CD14-positive monocyte (primary cell): ENCODE measurements at regions not wholly inside any gene's neighbourhood (a gene's known extent, or its start where the extent isn't known, plus 50 kb on each side); places are given as distances from the start of the nearest gene placed in this dataset.

ENCODE experiments used
- DNase-seq, 3 donors: peaks; one replicate each; pipeline ENCODE4 v3.0.0-alpha.2; 2011 to 2022
- H2AFZ ChIP-seq: 2 replicates; pipeline ENCODE4 v1.6.0; 2012; ENCODE audit warnings: mild to moderate bottlenecking, low read depth, low read length, inconsistent platforms; ENCODE audit not compliant: insufficient read depth, poor library complexity, severe bottlenecking
- H3K27ac ChIP-seq, 2 donors: 1 replicate in 1 of 2; 2 replicates in 1 of 2; pipeline ENCODE4 v1.5.1; 2012 to 2013; ENCODE audit warnings: low read length in 2 of 2, control low read depth in 1 of 2, inconsistent platforms in 1 of 2, low read depth in 1 of 2, mild to moderate bottlenecking in 1 of 2
- H3K27me3 ChIP-seq, 2 donors: one replicate each; pipeline versions ENCODE4 v1.6.0 to v1.6.1; 2011 to 2013; ENCODE audit warnings: low read length in 2 of 2; ENCODE audit not compliant: control insufficient read depth in 2 of 2, insufficient read depth in 2 of 2
- H3K36me3 ChIP-seq, 2 donors: replicated peaks in 1 of 2; 1 replicate in 1 of 2; 2 replicates in 1 of 2; pipeline versions ENCODE4 v1.5.1 to v1.6.1; 2012 to 2013; ENCODE audit warnings: low read length in 2 of 2, control low read depth in 1 of 2, inconsistent platforms in 1 of 2, mild to moderate bottlenecking in 1 of 2; ENCODE audit not compliant: insufficient read depth in 2 of 2, control insufficient read depth in 1 of 2
- H3K4me1 ChIP-seq, 2 donors: 1 replicate in 1 of 2; 2 replicates in 1 of 2; pipeline versions ENCODE4 v1.5.1 to v1.6.1; 2012 to 2013; ENCODE audit warnings: low read length in 2 of 2, control low read depth in 1 of 2, inconsistent platforms in 1 of 2, mild to moderate bottlenecking in 1 of 2, moderate library complexity in 1 of 2; ENCODE audit not compliant: insufficient read depth in 2 of 2, control insufficient read depth in 1 of 2
- H3K4me2 ChIP-seq: replicated peaks from 2 replicates; pipeline ENCODE3; 2012; ENCODE audit warnings: low read length, moderate library complexity, mild to moderate bottlenecking; ENCODE audit not compliant: poor library complexity, severe bottlenecking; ENCODE audit errors: extremely low read depth
- H3K4me3 ChIP-seq, 3 experiments: fragments of 200-600 bp in 1 of 3; sonication (generic) in 1 of 3; replicated peaks in 1 of 3; 1 replicate in 2 of 3; 2 replicates in 1 of 3; pipeline ENCODE4 v1.5.1; 2011 to 2013; ENCODE audit warnings: low read length in 3 of 3, mild to moderate bottlenecking in 3 of 3, control low read depth in 2 of 3, low read depth in 2 of 3, inconsistent platforms in 1 of 3, moderate library complexity in 1 of 3
- H3K79me2 ChIP-seq: 2 replicates; pipeline ENCODE4 v1.6.0; 2012; ENCODE audit warnings: mild to moderate bottlenecking, control low read depth, inconsistent platforms, low read length, moderate library complexity; ENCODE audit not compliant: insufficient read depth
- H3K9ac ChIP-seq: 2 replicates; pipeline ENCODE4 v1.6.0; 2017; ENCODE audit warnings: low read length, mild to moderate bottlenecking; ENCODE audit not compliant: insufficient read depth, poor library complexity, severe bottlenecking
- H3K9me3 ChIP-seq, 2 donors: replicated peaks in 1 of 2; 1 replicate in 1 of 2; 2 replicates in 1 of 2; pipeline versions ENCODE4 v1.5.1 to v1.6.1; 2012 to 2013; ENCODE audit warnings: low read length in 2 of 2, control low read depth in 1 of 2; ENCODE audit not compliant: control insufficient read depth in 1 of 2, insufficient read depth in 1 of 2
- H4K20me1 ChIP-seq: 2 replicates; pipeline ENCODE4 v1.6.0; 2012; ENCODE audit warnings: mild to moderate bottlenecking, low read length, control low read depth, moderate library complexity; ENCODE audit not compliant: insufficient read depth
- H3K27ac Mint-ChIP-seq, 7 donors: one replicate each; pipeline ENCODE4 v1.8.0; 2020; ENCODE audit warnings: mild to moderate bottlenecking in 7 of 7, mixed read lengths in 7 of 7, moderate library complexity in 6 of 7, inconsistent platforms in 2 of 7
- H3K27me3 Mint-ChIP-seq, 3 donors: one replicate each; pipeline ENCODE4 v1.8.0; 2021 to 2022; ENCODE audit warnings: low read depth in 3 of 3, mild to moderate bottlenecking in 3 of 3, mixed read lengths in 3 of 3, moderate library complexity in 3 of 3, inconsistent platforms in 1 of 3
- H3K36me3 Mint-ChIP-seq, 2 donors: one replicate each; pipeline ENCODE4 v1.8.0; 2020; ENCODE audit warnings: mixed read lengths in 2 of 2, inconsistent platforms in 1 of 2, mild to moderate bottlenecking in 1 of 2
- H3K4me1 Mint-ChIP-seq: one replicate; pipeline ENCODE4 v1.8.0; 2020; ENCODE audit warnings: mild to moderate bottlenecking, mixed read lengths
- H3K4me3 Mint-ChIP-seq, 2 donors: one replicate each; pipeline ENCODE4 v1.8.0; 2020; ENCODE audit warnings: mild to moderate bottlenecking in 2 of 2, mixed read lengths in 2 of 2, moderate library complexity in 1 of 2
- H3K9me3 Mint-ChIP-seq, 7 donors: one replicate each; pipeline ENCODE4 v1.8.0; 2020 to 2022; ENCODE audit warnings: mixed read lengths in 7 of 7, mild to moderate bottlenecking in 6 of 7, moderate library complexity in 6 of 7, inconsistent platforms in 2 of 7
- CTCF ChIP-seq: fragments of 200-600 bp; IDR thresholded peaks from one replicate; pipeline ENCODE4 v1.8.0; 2022; ENCODE audit warnings: antibody characterized with exemption, mild to moderate bottlenecking
- WGBS: methylation state at CpG from one replicate; pipeline ENCODE4 v1.1.5; 2013; ENCODE audit warnings: missing lambda C conversion rate; ENCODE audit not compliant: insufficient coverage; 5-methylcytosine and 5-hydroxymethylcytosine counted together
- intact Hi-C, 2 donors: fragments of 100-400 bp; cut with micrococcal nuclease; formaldehyde crosslinking; loops; one replicate each; pipeline versions ENCODE4 v1.15.0 to v1.15.1; 2023

DNA sequence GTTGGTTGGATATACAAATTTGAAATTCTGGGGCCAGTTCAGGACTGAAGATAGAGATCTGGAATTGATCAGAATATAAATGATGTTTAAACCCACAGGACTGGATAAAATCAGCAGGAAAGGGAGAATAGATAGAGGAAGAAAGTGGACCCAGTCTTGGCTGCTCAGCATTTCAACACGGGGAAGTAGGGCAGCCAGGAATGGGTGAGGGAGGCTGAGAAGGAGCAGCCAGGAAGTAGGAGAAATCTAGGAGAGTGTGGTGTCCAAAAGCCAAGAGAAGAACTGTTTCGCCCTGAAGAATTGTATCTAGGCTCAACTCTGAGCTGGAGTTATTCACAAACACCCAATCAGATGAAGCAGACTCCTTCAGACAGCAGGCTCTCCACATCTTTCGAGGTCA lies 197.9 kb downstream of the CDCA7 start:
- DNase-seq: no peak
- peaks cover 0 to 12% (median 2%) of the 10 kb centered on the region in 7 donors for H3K9me3 Mint-ChIP-seq
- no peaks in the 10 kb centered on the region for H3K79me2 ChIP-seq
- H4K20me1 ChIP-seq: no peaks in the 10 kb centered on the region
- no peak overlapping the region for H3K4me3 ChIP-seq
- no peaks in the 10 kb centered on the region for H3K36me3 Mint-ChIP-seq
- H3K4me3 Mint-ChIP-seq: no peak overlapping the region
- no peaks in the 10 kb centered on the region for H3K27me3 ChIP-seq
- H3K4me1 Mint-ChIP-seq: no peaks in the 10 kb centered on the region
- no peak for TF ChIP-seq CTCF
- no peak overlapping the region for H2AFZ ChIP-seq
- H3K4me1 ChIP-seq: no peaks in the 10 kb centered on the region
- no peak overlapping the region for H3K9ac ChIP-seq
- WGBS: 70% methylated on average over 2 of the region's 3 CpGs
- peaks cover 2 to 6% (median 3%) of the 10 kb centered on the region in 3 donors for H3K27me3 Mint-ChIP-seq
- H3K36me3 ChIP-seq: no peaks in the 10 kb centered on the region
- intact Hi-C loops: no loop called here
- H3K27ac Mint-ChIP-seq: no peak overlapping the region
- no peak overlapping the region for H3K4me2 ChIP-seq
- H3K9me3 ChIP-seq: no peaks in the 10 kb centered on the region
- H3K27ac ChIP-seq: no peak overlapping the region

GRCh38 chr2:173553593-173553992 lies 198.9 kb downstream of the CDCA7 start:
- H3K36me3 ChIP-seq: no peaks in the 10 kb centered on the region
- H3K9me3 ChIP-seq: no peaks in the 10 kb centered on the region
- no peak overlapping the region for H3K9ac ChIP-seq
- no peaks in the 10 kb centered on the region for H3K79me2 ChIP-seq
- TF ChIP-seq CTCF: no peak
- H3K36me3 Mint-ChIP-seq: no peaks in the 10 kb centered on the region
- no peak overlapping the region for H3K27ac Mint-ChIP-seq
- no peaks in the 10 kb centered on the region for H3K4me1 ChIP-seq
- peaks cover 0 to 12% (median 2%) of the 10 kb centered on the region in 7 donors for H3K9me3 Mint-ChIP-seq
- no CpG with 5 or more reads among the region's 6 CpGs for WGBS
- no peaks in the 10 kb centered on the region for H3K27me3 ChIP-seq
- peaks cover 3 to 6% (median 5%) of the 10 kb centered on the region in 3 donors for H3K27me3 Mint-ChIP-seq
- H3K4me3 Mint-ChIP-seq: no peak overlapping the region
- H3K27ac ChIP-seq: no peak overlapping the region
- H2AFZ ChIP-seq: no peak overlapping the region
- H3K4me1 Mint-ChIP-seq: no peaks in the 10 kb centered on the region
- no peaks in the 10 kb centered on the region for H4K20me1 ChIP-seq
- H3K4me2 ChIP-seq: no peak overlapping the region
- no peak overlapping the region for H3K4me3 ChIP-seq
- intact Hi-C loops: no loop called here
- no peak for DNase-seq
